Activated CD4-positive, alpha-beta T cell treated with anti-CD3 and anti-CD28 coated beads for 36 hours (primary cell): ENCODE measurements at regions not wholly inside any gene's neighbourhood (a gene's known extent, or its start where the extent isn't known, plus 50 kb on each side); places are given as distances from the start of the nearest gene placed in this dataset.

Experiments used
- ATAC-seq: fragments of 200-7000 bp; cut with Tn5 transposase; one replicate; pipeline ENCODE4 v1.10.0; 2021; ENCODE audit warnings: mild to moderate bottlenecking, moderate library complexity
- CTCF ChIA-PET: fragments of 350-600 bp; sonication (Branson Sonifier 250); formaldehyde crosslinking; loops from one replicate; lab custom pipeline; 2021; ENCODE audit warnings: antibody characterized with exemption; lab: Charles Lee
- POLR2A ChIA-PET: fragments of 350-600 bp; sonication (Branson Sonifier 250); formaldehyde crosslinking; loops from one replicate; lab custom pipeline; 2021; ENCODE audit warnings: antibody characterized with exemption, inconsistent platforms; lab: Charles Lee
- DNase-seq: peaks from one replicate; pipeline ENCODE4 v3.0.0-alpha.2; 2020
- H3K27ac Mint-ChIP-seq: one replicate; pipeline ENCODE4 v1.8.0; 2021; ENCODE audit warnings: mixed read lengths
- H3K27me3 Mint-ChIP-seq: one replicate; pipeline ENCODE4 v1.8.0; 2021; ENCODE audit warnings: mixed read lengths
- H3K36me3 Mint-ChIP-seq: one replicate; pipeline ENCODE4 v1.8.0; 2021; ENCODE audit warnings: low read depth, mixed read lengths
- H3K4me1 Mint-ChIP-seq: one replicate; pipeline ENCODE4 v1.8.0; 2021; ENCODE audit warnings: mixed read lengths
- H3K4me3 Mint-ChIP-seq: one replicate; pipeline ENCODE4 v1.8.0; 2021; ENCODE audit warnings: mild to moderate bottlenecking, moderate library complexity, mixed read lengths
- H3K9me3 Mint-ChIP-seq: one replicate; pipeline ENCODE4 v1.8.0; 2021; ENCODE audit warnings: low read depth, mixed read lengths
- intact Hi-C, 2 experiments: fragments of 100-400 bp; cut with DNase I in 1 of 2; cut with micrococcal nuclease in 1 of 2; formaldehyde crosslinking; loops; one replicate each; pipeline versions ENCODE4 v1.14.2 to v1.15.1; 2022 to 2024; cut with DNase I, micrococcal nuclease

DNA sequence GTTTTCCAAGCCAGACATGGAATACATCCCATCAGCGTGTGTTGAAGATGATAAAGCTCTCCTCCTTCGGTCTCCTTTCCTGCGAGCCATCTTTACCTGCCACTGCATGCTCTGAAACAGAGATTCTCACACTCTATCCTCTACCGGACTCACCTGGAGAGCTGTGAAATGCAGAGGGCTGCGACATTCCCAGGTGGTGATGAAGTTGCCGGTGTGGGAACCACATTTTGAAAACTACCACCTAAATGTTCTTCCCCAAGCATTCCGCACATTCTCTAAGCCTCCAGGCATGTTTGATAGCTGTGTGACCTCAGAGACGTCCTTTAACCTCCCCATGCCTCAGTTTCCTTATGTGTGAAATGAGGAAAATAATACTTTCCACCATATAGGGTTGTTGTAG is 226.2 kb upstream of the RAB6C start:
- ATAC-seq: no peak
- Mint-ChIP-seq H3K4me3 (no peak overlapping the region), H3K9me3 (no peaks in the 10 kb centered on the region), H3K27ac (no peak overlapping the region), H3K4me1 (no peaks in the 10 kb centered on the region), H3K36me3 (no peaks in the 10 kb centered on the region), H3K27me3 (no peaks in the 10 kb centered on the region)
- intact Hi-C loops: no loop called here
- DNase-seq: no peak
- ChIA-PET POLR2A (no interaction called here), CTCF (interaction anchor here (0.6 to 0.7 kb wide), 2 partner anchors 63 to 175 kb away, joined by 3 read pairs; no protein-coding TSS in a partner anchor)

DNA sequence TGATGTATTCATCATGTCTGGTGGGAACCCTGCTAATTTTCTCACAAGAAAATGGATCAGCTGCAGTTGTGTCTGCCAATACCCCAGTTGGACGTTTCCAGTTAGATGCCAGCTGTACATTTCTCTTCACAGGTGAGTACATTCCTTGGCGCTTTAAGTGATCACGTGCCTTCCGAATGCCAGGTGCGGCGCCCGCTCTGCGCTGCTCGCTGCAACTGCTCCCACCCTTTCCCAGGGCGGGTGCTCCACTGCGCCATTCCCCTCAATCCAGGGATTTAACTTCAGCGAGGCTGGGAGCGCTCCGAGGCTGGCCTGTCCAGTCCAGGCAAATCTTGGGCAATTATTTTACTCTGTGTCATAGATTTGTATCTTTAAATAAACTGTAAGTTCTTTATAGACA is 225.0 kb upstream of the RAB6C start:
- H3K36me3 Mint-ChIP-seq: no peaks in the 10 kb centered on the region
- no peaks in the 10 kb centered on the region for H3K4me1 Mint-ChIP-seq
- intact Hi-C loops: no loop called here
- no peak overlapping the region for H3K4me3 Mint-ChIP-seq
- H3K27ac Mint-ChIP-seq: no peak overlapping the region
- H3K9me3 Mint-ChIP-seq: no peaks in the 10 kb centered on the region
- ATAC-seq (no peak), DNase-seq (no peak)
- ChIA-PET CTCF (no interaction called here), POLR2A (no interaction called here)
- H3K27me3 Mint-ChIP-seq: no peaks in the 10 kb centered on the region

DNA sequence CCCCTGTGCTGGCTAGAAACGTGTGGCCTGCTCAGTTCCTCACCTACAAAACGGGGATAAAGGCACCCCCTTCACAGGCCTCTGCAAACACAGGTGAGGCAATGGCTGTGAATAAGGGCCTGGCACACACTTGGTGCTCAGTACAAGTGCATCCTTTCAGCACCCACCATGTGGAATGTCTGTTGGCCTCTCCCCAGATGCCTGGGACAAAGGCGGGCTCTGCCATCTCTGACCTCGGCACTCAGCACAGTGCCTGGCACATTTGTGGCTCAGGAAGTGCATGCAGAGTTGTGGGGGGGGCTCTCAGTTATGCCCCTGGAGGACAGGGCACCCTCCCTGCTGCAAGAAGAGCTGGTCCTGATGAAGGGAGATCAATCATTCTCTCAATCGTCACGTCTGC is 224.6 kb upstream of the RAB6C start:
- intact Hi-C loops: no loop called here
- ChIA-PET POLR2A (no interaction called here), CTCF (interaction anchor here (0.7 kb wide), 1 partner anchor 8 kb away, joined by 3 read pairs; no protein-coding TSS in a partner anchor)
- H3K27ac Mint-ChIP-seq: no peak overlapping the region
- DNase-seq (no peak), ATAC-seq (no peak)
- H3K4me3 Mint-ChIP-seq: no peak overlapping the region
- H3K36me3 Mint-ChIP-seq: no peaks in the 10 kb centered on the region
- no peaks in the 10 kb centered on the region for H3K4me1 Mint-ChIP-seq
- no peaks in the 10 kb centered on the region for H3K9me3 Mint-ChIP-seq
- no peaks in the 10 kb centered on the region for H3K27me3 Mint-ChIP-seq

DNA sequence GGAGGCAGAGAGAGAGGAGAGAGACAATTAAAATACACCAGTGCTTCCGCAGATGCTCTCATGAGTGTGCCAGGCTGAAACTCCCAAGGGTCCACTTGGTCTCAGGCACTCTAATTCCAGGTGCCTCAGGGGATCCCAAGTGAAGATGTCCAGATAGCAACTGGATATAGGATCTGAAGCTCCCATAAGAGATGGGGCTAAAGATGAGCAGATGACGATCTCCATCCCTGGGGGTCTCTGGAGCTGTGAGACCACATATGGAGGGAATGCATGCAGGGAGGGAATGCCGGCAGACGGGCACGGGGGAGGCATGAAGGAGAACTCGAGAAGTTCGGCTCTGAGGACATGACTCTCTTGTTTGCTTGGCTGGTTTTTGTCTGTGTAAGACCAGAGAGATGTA is 223.7 kb upstream of the RAB6C start:
- ATAC-seq (no peak), DNase-seq (no peak)
- no peaks in the 10 kb centered on the region for H3K27me3 Mint-ChIP-seq
- ChIA-PET CTCF (no interaction called here), POLR2A (no interaction called here)
- no peak overlapping the region for H3K4me3 Mint-ChIP-seq
- H3K9me3 Mint-ChIP-seq: no peaks in the 10 kb centered on the region
- no peaks in the 10 kb centered on the region for H3K36me3 Mint-ChIP-seq
- no peak overlapping the region for H3K27ac Mint-ChIP-seq
- intact Hi-C loops: no loop called here
- H3K4me1 Mint-ChIP-seq: no peaks in the 10 kb centered on the region

DNA sequence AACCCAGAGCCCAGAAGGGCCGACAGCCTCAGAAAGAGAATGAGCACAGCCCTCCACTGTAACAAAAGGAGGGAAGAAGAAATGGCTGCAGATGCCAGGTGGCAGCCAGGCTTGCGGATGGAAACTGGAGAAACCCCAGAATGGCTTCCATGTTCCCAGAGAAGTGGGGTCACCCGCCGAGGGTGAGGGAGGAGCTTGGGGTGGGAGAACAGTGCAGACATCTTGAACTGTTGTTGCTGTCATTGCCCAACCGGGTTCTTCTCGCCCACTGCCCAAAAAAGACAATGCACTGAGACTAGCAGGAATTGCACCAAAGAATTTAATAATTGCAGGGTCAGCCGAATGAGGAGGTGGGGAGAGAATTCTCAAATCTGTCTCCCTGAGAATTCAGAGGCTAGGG is 223.2 kb upstream of the RAB6C start:
- Mint-ChIP-seq H3K4me1 (no peaks in the 10 kb centered on the region), H3K9me3 (no peaks in the 10 kb centered on the region), H3K36me3 (no peaks in the 10 kb centered on the region), H3K4me3 (no peak overlapping the region), H3K27ac (no peak overlapping the region), H3K27me3 (no peaks in the 10 kb centered on the region)
- intact Hi-C loops: no loop called here
- ChIA-PET CTCF (no interaction called here), POLR2A (no interaction called here)
- no peak for DNase-seq
- no peak for ATAC-seq

DNA sequence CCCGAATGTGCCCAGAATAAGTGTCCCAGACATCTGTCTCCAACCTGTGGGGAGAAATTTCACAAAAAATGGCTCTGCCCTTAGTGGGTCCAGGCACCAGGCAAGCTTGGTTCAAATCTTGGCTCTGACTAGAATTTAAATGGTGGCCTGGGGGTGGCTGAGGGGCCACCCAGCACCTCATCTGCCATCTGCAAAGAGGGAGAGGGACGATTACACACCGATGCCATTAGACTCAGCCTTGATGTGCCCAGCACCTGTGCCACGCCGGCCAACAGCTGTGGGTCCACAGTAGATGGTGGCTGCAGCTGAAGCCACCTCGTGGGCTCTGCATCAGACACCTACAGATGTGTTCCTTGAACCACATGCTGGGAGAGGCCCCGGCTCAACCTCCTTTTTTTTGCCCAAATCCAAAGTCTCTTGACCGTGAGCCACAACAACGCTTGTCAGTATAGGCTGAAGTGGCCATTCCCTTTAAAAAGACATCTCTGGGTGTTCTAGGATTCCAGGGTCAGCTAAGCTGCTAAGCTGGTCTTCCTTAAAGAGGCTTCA is 222.0 kb upstream of the RAB6C start:
- intact Hi-C loops: no loop called here
- ChIA-PET CTCF (no interaction called here), POLR2A (no interaction called here)
- DNase-seq (no peak), ATAC-seq (no peak)
- no peaks in the 10 kb centered on the region for H3K36me3 Mint-ChIP-seq
- H3K4me1 Mint-ChIP-seq: no peaks in the 10 kb centered on the region
- H3K27me3 Mint-ChIP-seq: no peaks in the 10 kb centered on the region
- no peaks in the 10 kb centered on the region for H3K9me3 Mint-ChIP-seq
- no peak overlapping the region for H3K27ac Mint-ChIP-seq
- no peak overlapping the region for H3K4me3 Mint-ChIP-seq

DNA sequence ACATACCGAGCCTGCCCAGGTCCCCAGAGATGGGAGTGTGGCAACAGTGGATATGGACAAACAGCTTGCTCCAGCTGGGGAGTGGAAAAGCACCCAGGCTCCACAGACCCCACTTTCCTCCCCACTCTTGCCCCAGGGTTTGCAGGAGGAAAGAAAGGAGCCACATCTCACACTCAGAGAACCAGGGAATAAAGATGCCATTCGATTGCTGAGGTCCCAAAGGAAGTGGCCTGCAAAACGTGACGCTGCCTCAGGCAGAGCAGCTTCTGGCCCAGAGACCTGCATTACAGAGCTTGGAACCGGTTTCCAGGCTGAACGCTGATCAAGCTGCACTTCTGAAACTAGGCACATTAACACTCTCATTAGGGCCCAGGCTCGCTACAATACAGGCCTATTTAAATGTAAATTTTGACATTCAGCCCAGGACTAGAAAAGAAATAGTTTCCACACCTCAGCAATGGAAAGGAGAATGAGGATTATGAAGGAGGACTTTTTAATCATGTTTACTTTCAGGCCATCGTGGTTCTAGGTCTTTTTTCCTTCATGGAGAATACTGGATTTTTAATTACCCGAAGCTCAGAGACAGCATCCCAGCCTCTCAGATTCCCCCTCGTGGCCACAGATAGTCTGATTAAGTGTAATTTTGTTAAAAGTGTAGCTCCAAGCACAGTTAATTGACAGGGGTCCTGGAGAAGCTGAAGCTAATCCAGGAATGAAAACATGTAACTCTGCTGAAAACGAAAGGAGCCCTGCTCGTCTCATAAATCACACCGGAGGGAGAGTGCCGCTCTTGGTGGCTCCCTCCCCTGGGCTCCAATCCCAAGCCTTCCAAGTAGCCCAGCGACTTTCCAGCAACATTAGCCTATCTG is 221.3 kb upstream of the RAB6C start:
- no peak for DNase-seq
- Mint-ChIP-seq H3K27me3 (no peaks in the 10 kb centered on the region), H3K27ac (no peak overlapping the region), H3K9me3 (no peaks in the 10 kb centered on the region), H3K4me1 (no peaks in the 10 kb centered on the region), H3K36me3 (no peaks in the 10 kb centered on the region), H3K4me3 (no peak overlapping the region)
- ChIA-PET CTCF (no interaction called here), POLR2A (no interaction called here)
- no peak for ATAC-seq
- intact Hi-C loops: no loop called here

DNA sequence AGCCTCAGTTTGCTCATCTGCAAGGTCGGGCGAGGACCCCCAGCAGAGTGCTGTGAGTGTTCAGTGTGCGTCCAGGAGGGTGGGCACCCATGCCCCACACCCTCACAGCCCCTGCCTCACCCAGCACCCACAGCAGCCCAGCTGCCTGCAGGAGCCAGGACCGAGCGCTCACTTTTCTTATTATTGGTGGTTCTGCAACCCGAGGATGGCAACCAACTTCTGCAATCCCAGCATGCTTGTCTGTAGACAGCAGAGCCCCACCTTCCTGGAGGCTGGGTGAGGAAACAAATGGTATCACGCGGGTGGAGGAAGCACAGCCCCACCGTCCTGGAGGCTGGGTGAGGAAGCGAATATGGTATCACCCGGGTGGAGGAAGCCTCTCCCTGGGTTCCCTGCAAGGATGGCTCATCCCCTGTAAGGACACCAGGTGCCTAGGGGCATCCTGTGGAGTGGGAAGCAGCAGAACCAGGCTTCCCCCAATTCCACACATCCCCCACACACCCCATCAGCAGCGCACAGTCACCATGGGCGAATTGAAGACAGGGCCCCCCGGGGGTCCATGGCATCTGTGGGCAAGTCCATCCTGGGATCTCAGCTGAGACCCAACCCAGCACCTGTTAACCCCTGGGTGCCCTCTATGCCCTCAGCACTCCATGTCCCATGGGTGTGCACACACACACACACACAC is 220.5 kb upstream of the RAB6C start:
- H3K9me3 Mint-ChIP-seq: no peaks in the 10 kb centered on the region
- POLR2A ChIA-PET: no interaction called here
- H3K27me3 Mint-ChIP-seq: no peaks in the 10 kb centered on the region
- CTCF ChIA-PET: no interaction called here
- H3K27ac Mint-ChIP-seq: no peak overlapping the region
- no peaks in the 10 kb centered on the region for H3K36me3 Mint-ChIP-seq
- no peak overlapping the region for H3K4me3 Mint-ChIP-seq
- ATAC-seq (no peak), DNase-seq (no peak)
- intact Hi-C loops: no loop called here
- no peaks in the 10 kb centered on the region for H3K4me1 Mint-ChIP-seq

DNA sequence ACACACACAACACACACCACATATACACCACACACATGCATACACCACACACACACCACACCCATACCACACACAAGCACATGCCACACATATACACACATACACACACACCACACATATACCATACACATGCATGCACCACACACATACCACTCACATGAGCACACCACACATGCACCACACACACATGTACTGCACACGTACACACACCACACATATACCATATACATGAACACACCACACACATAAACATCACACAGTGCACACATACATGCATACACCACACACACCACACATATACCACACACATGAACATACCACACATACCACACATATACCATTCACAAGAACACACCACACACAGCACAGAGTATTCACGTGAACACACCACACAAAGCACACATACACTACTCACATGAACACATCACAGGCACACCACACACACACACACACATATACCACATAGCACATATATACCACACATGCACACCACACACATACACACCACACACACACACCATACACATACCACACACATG is 219.9 kb upstream of the RAB6C start:
- no peaks in the 10 kb centered on the region for H3K36me3 Mint-ChIP-seq
- DNase-seq (no peak), ATAC-seq (no peak)
- H3K27ac Mint-ChIP-seq: no peak overlapping the region
- H3K9me3 Mint-ChIP-seq: no peaks in the 10 kb centered on the region
- ChIA-PET CTCF (no interaction called here), POLR2A (no interaction called here)
- H3K4me3 Mint-ChIP-seq: no peak overlapping the region
- no peaks in the 10 kb centered on the region for H3K27me3 Mint-ChIP-seq
- intact Hi-C loops: no loop called here
- no peaks in the 10 kb centered on the region for H3K4me1 Mint-ChIP-seq

DNA sequence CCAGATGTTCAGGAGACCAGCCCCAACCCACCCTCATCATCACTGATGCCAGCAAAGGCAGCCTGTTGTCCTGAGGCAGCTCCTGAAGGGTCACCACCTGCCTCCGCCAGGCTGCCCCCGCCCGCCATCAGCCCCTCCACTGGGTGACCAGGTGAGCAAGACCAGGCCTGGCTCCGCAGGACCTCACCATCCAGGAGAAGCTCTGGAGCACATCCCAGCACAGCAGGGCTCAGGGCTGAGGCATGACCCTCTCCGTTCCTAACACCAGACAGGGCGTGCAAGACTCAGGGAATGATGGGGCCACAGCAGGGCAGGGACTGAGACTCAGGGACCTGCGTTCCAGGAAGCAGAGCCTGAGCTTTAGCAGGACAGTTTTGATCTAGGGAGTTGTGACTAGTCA is 218.8 kb upstream of the RAB6C start:
- H3K27ac Mint-ChIP-seq: no peak overlapping the region
- ChIA-PET CTCF (interaction anchor here (0.6 to 0.7 kb wide), 2 partner anchors 18 to 67 kb away, joined by 3 to 4 read pairs; no protein-coding TSS in a partner anchor), POLR2A (no interaction called here)
- no peaks in the 10 kb centered on the region for H3K4me1 Mint-ChIP-seq
- no peaks in the 10 kb centered on the region for H3K36me3 Mint-ChIP-seq
- no peak overlapping the region for H3K4me3 Mint-ChIP-seq
- DNase-seq (no peak), ATAC-seq (no peak)
- H3K27me3 Mint-ChIP-seq: no peaks in the 10 kb centered on the region
- intact Hi-C loops: no loop called here
- no peaks in the 10 kb centered on the region for H3K9me3 Mint-ChIP-seq

DNA sequence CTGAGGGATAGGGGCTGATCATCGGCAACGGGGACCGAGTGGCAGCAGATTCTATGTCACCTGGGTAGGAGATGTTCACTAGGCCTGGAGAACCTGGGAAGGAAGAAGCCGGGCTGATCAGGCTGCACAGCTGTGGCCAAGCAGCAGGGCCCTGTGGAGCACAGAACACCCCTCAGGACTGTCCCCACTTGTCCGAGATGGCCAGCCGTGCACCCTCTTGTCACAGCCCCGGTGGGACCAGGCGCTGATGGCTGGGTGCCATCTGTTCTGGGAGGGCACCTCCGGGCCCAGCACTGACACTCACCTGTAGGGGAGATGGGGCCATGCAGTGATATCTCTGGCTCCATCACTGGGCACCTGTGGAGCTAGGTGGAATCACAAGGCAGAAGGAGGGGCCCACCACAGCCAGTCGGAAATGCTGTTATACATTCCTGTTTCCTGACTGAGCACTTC is 217.9 kb upstream of the RAB6C start:
- no peak overlapping the region for H3K27ac Mint-ChIP-seq
- H3K9me3 Mint-ChIP-seq: no peaks in the 10 kb centered on the region
- ATAC-seq (no peak), DNase-seq (no peak)
- POLR2A ChIA-PET: no interaction called here
- no peak overlapping the region for H3K4me3 Mint-ChIP-seq
- CTCF ChIA-PET: no interaction called here
- H3K27me3 Mint-ChIP-seq: no peaks in the 10 kb centered on the region
- no peaks in the 10 kb centered on the region for H3K36me3 Mint-ChIP-seq
- no peaks in the 10 kb centered on the region for H3K4me1 Mint-ChIP-seq
- intact Hi-C loops: no loop called here
